ENCODE measurements at regions not wholly inside any gene's neighbourhood (a gene's known extent, or its start where the extent isn't known, plus 50 kb on each side); places are given as distances from the start of the nearest gene placed in this dataset.

GRCh38 chr13:64936879-64937278 lies 2293.3 kb downstream of the PCDH9 start:
- peaks cover 0 to 12% of the 10 kb centered on the region in 2 experiments for H3K9me3 ChIP-seq (ENCODE audit: control insufficient read depth in 1 of 2, insufficient read depth in 1 of 2, low read length in 2 of 2)
- H3K36me3 ChIP-seq (ENCODE audit: insufficient read depth, low read length), result no peaks in the 10 kb centered on the region
- Mint-ChIP-seq H3K4me1 (ENCODE audit: low read depth) (no peaks in the 10 kb centered on the region), H3K27ac (no peak overlapping the region), H3K36me3 (ENCODE audit: low read depth) (no peaks in the 10 kb centered on the region), H3K4me3 (no peak overlapping the region), H3K9me3 (no peaks in the 10 kb centered on the region), H3K27me3 (no peaks in the 10 kb centered on the region)
- ChIA-PET CTCF (no interaction called here), POLR2A (no interaction called here)
- DNase-seq, result no peak
- H3K27me3 ChIP-seq (ENCODE audit: control insufficient read depth in 1 of 2, insufficient read depth in 2 of 2, low read length in 2 of 2), result no peaks in the 10 kb centered on the region
- no peak overlapping the region for H3K4me3 ChIP-seq (ENCODE audit: low read length)
- no peak overlapping the region for H3K27ac ChIP-seq (ENCODE audit: low read depth in 1 of 2, low read length in 2 of 2)
- ATAC-seq (ENCODE audit: poor library complexity), result no peak
- intact Hi-C loops (cut with DNase I, micrococcal nuclease), result no loop called here
- TF ChIP-seq CTCF (IDR thresholded peaks at IDR 0.05), result no peak
- H3K4me1 ChIP-seq (ENCODE audit: insufficient read depth, low read length), result no peaks in the 10 kb centered on the region

GRCh38 chr13:64935441-64935840 lies 2294.7 kb downstream of the PCDH9 start:
- H3K4me3 Mint-ChIP-seq, result no peak overlapping the region
- DNase-seq (no peak), ATAC-seq (ENCODE audit: poor library complexity) (no peak)
- Histone ChIP-seq H3K36me3 (ENCODE audit: insufficient read depth, low read length) (no peaks in the 10 kb centered on the region), H3K27me3 (ENCODE audit: control insufficient read depth in 1 of 2, insufficient read depth in 2 of 2, low read length in 2 of 2) (no peaks in the 10 kb centered on the region), H3K9me3 (ENCODE audit: control insufficient read depth in 1 of 2, insufficient read depth in 1 of 2, low read length in 2 of 2) (no peaks in the 10 kb centered on the region), H3K4me1 (ENCODE audit: insufficient read depth, low read length) (no peaks in the 10 kb centered on the region), H3K27ac (ENCODE audit: low read depth in 1 of 2, low read length in 2 of 2) (no peak overlapping the region), H3K4me3 (ENCODE audit: low read length) (no peak overlapping the region)
- H3K36me3 Mint-ChIP-seq (ENCODE audit: low read depth), result no peaks in the 10 kb centered on the region
- TF ChIP-seq CTCF (IDR thresholded peaks at IDR 0.05), result no peak
- intact Hi-C loops (cut with DNase I, micrococcal nuclease), result no loop called here
- CTCF ChIA-PET, result no interaction called here
- no peak overlapping the region for H3K27ac Mint-ChIP-seq
- no peaks in the 10 kb centered on the region for H3K4me1 Mint-ChIP-seq (ENCODE audit: low read depth)
- POLR2A ChIA-PET, result no interaction called here
- H3K27me3 Mint-ChIP-seq, result no peaks in the 10 kb centered on the region
- no peaks in the 10 kb centered on the region for H3K9me3 Mint-ChIP-seq

GRCh38 chr13:64934569-64935362 lies 2295.4 kb downstream of the PCDH9 start:
- H3K27me3 Mint-ChIP-seq, result no peaks in the 10 kb centered on the region
- H3K27me3 ChIP-seq (ENCODE audit: control insufficient read depth in 1 of 2, insufficient read depth in 2 of 2, low read length in 2 of 2), result no peaks in the 10 kb centered on the region
- H3K27ac ChIP-seq (ENCODE audit: low read depth in 1 of 2, low read length in 2 of 2), result no peak overlapping the region
- TF ChIP-seq CTCF (IDR thresholded peaks at IDR 0.05), result no peak
- H3K4me1 Mint-ChIP-seq (ENCODE audit: low read depth), result no peaks in the 10 kb centered on the region
- H3K4me3 ChIP-seq (ENCODE audit: low read length), result no peak overlapping the region
- H3K36me3 Mint-ChIP-seq (ENCODE audit: low read depth), result no peaks in the 10 kb centered on the region
- H3K9me3 ChIP-seq (ENCODE audit: control insufficient read depth in 1 of 2, insufficient read depth in 1 of 2, low read length in 2 of 2), result no peaks in the 10 kb centered on the region
- DNase-seq (no peak), ATAC-seq (ENCODE audit: poor library complexity) (no peak)
- no peaks in the 10 kb centered on the region for H3K9me3 Mint-ChIP-seq
- intact Hi-C loops (cut with DNase I, micrococcal nuclease), result no loop called here
- ChIA-PET CTCF (no interaction called here), POLR2A (no interaction called here)
- H3K4me1 ChIP-seq (ENCODE audit: insufficient read depth, low read length), result no peaks in the 10 kb centered on the region
- no peaks in the 10 kb centered on the region for H3K36me3 ChIP-seq (ENCODE audit: insufficient read depth, low read length)
- H3K4me3 Mint-ChIP-seq, result no peak overlapping the region
- H3K27ac Mint-ChIP-seq, result no peak overlapping the region
